Thymus (tissue), 11 donors: ENCODE measurements at regions not wholly inside any gene's neighbourhood (a gene's known extent, or its start where the extent isn't known, plus 50 kb on each side); places are given as distances from the start of the nearest gene placed in this dataset.
"Not testable (repeated sequence)": the region's sequence is repeated elsewhere in the genome, so short reads cannot be mapped to it uniquely, and the experiment has no call there.

Source experiments
- DNase-seq, 9 donors: peaks; one replicate each; pipeline ENCODE4 v3.0.0-alpha.2; 2013; ENCODE audit warnings: low spot score in 9 of 9, low read depth in 6 of 9, missing footprints in 1 of 9
- H3K27ac ChIP-seq, 2 donors: one replicate each; pipeline ENCODE4 v1.5.1; 2013; ENCODE audit warnings: control low read depth in 1 of 2, low read depth in 1 of 2, low read length in 1 of 2, mild to moderate bottlenecking in 1 of 2, moderate library complexity in 1 of 2
- H3K27me3 ChIP-seq, 2 donors: one replicate each; pipeline ENCODE4 v1.5.1; 2013; ENCODE audit warnings: low read length in 1 of 2; ENCODE audit not compliant: control insufficient read depth in 2 of 2, insufficient read depth in 1 of 2
- H3K36me3 ChIP-seq, 2 donors: one replicate each; pipeline ENCODE4 v1.5.1; 2013; ENCODE audit warnings: low read length in 1 of 2, mild to moderate bottlenecking in 1 of 2, moderate library complexity in 1 of 2; ENCODE audit not compliant: control insufficient read depth in 2 of 2, insufficient read depth in 2 of 2
- H3K4me1 ChIP-seq, 2 donors: one replicate each; pipeline ENCODE4 v1.5.1; 2013; ENCODE audit warnings: low read length in 2 of 2; ENCODE audit not compliant: control insufficient read depth in 2 of 2, insufficient read depth in 2 of 2
- H3K4me3 ChIP-seq, 2 donors: one replicate each; pipeline ENCODE4 v1.5.1; 2013; ENCODE audit warnings: low read length in 2 of 2, control low read depth in 1 of 2, mild to moderate bottlenecking in 1 of 2
- H3K9me3 ChIP-seq, 2 donors: one replicate each; pipeline ENCODE4 v1.5.1; 2013; ENCODE audit warnings: low read length in 1 of 2, mild to moderate bottlenecking in 1 of 2; ENCODE audit not compliant: control insufficient read depth in 2 of 2, insufficient read depth in 1 of 2
- WGBS: extraction: QIAGEN DNeasy Blood & Tissue Kit; methylation state at CpG from one replicate; pipeline ENCODE4 v1.1.7; 2013; 5-methylcytosine and 5-hydroxymethylcytosine counted together
- donor health status: healthy.

- H3K27me3 ChIP-seq, H3K4me1 ChIP-seq, DNase-seq, H3K4me3 ChIP-seq, H3K27ac ChIP-seq, H3K9me3 ChIP-seq, H3K36me3 ChIP-seq: not testable (repeated sequence)
- WGBS: 98% methylated on average over 5 of the region's 5 CpGs
Observed at GRCh38 chr18:62469131-62469530, 53.7 kb upstream of the ZCCHC2 start.
